ENCODE measurements at regions not wholly inside any gene's neighbourhood (a gene's known extent, or its start where the extent isn't known, plus 50 kb on each side); places are given as distances from the start of the nearest gene placed in this dataset.
"Not testable (repeated sequence)": the region's sequence is repeated elsewhere in the genome, so short reads cannot be mapped to it uniquely, and the experiment has no call there.

GRCh38 chr2:239819974-239820555 is 205.1 kb downstream of the NDUFA10 start:
- no peak for DNase-seq (ENCODE audit: low read depth, low spot score)

- DNase-seq (ENCODE audit: low read depth, low spot score), result no peak
These were observed 205.8 kb downstream of the NDUFA10 start for GRCh38 chr2:239819091-239819973.

- no peak for DNase-seq (ENCODE audit: low read depth, low spot score)
These were observed 206.6 kb downstream of the NDUFA10 start for GRCh38 chr2:239818531-239819011.

- no peak for DNase-seq (ENCODE audit: low read depth, low spot score)
These were observed 207.1 kb downstream of the NDUFA10 start for GRCh38 chr2:239818086-239818485.

- DNase-seq (ENCODE audit: low read depth, low spot score), result not testable (repeated sequence)
These were observed 207.6 kb downstream of the NDUFA10 start for GRCh38 chr2:239817468-239818031.

GRCh38 chr2:239816576-239817467 is 208.3 kb downstream of the NDUFA10 start:
- no peak for DNase-seq (ENCODE audit: low read depth, low spot score)

GRCh38 chr2:239815671-239816070 is 209.5 kb downstream of the NDUFA10 start:
- no peak for DNase-seq (ENCODE audit: low read depth, low spot score)

GRCh38 chr2:239814861-239815601 is 210.1 kb downstream of the NDUFA10 start:
- no peak for DNase-seq (ENCODE audit: low read depth, low spot score)

GRCh38 chr2:239814116-239814860 is 210.9 kb downstream of the NDUFA10 start:
- no peak for DNase-seq (ENCODE audit: low read depth, low spot score)

GRCh38 chr2:239813261-239814115 is 211.7 kb downstream of the NDUFA10 start:
- DNase-seq (ENCODE audit: low read depth, low spot score), result no peak

GRCh38 chr2:239811806-239812560 is 213.2 kb downstream of the NDUFA10 start:
- no peak for DNase-seq (ENCODE audit: low read depth, low spot score)

- no peak for DNase-seq (ENCODE audit: low read depth, low spot score)
These were observed 213.9 kb downstream of the NDUFA10 start for GRCh38 chr2:239811111-239811781.

- no peak for DNase-seq (ENCODE audit: low read depth, low spot score)
These were observed 215.8 kb downstream of the NDUFA10 start for GRCh38 chr2:239809391-239809790.

GRCh38 chr2:239807568-239807967 is 217.6 kb downstream of the NDUFA10 start:
- no peak for DNase-seq (ENCODE audit: low read depth, low spot score)

GRCh38 chr2:239806758-239807434 is 218.2 kb downstream of the NDUFA10 start:
- DNase-seq (ENCODE audit: low read depth, low spot score), result no peak

GRCh38 chr2:239806276-239806675 is 218.9 kb downstream of the NDUFA10 start:
- DNase-seq (ENCODE audit: low read depth, low spot score), result no peak

GRCh38 chr2:239805414-239805813 is 219.7 kb downstream of the NDUFA10 start:
- DNase-seq (ENCODE audit: low read depth, low spot score), result no peak

GRCh38 chr2:239805043-239805329 is 220.2 kb downstream of the NDUFA10 start:
- DNase-seq (ENCODE audit: low read depth, low spot score), result no peak

All from activated CD4-positive, CD25-positive, alpha-beta regulatory T cell treated with anti-CD3 and anti-CD28 coated beads, Interleukin-2, amount 50 U/mL, for 16 hours (primary cell).